ENCODE measurements at regions not wholly inside any gene's neighbourhood (a gene's known extent, or its start where the extent isn't known, plus 50 kb on each side); places are given as distances from the start of the nearest gene placed in this dataset.

DNA sequence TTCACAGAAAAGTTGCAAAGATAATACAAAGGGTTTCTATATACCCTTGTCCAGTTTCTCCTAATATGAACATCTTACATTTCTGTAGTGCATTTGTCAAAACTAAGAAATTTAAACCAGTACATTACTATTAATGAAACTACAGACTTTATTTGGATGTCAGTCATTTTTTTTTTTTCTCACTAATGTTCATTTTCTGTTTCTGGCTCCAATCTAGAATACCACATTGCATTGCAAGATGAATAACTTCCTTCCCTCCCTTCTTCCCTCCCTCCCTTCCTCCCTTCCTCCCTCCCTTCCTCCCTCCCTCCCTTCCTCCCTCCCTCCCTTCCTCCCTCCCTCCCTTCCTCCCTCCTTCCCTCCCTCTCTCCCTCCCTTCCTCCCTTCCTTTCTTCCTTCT is 509.2 kb upstream of the MCTP2 start:
- Mint-ChIP-seq H3K36me3 (ENCODE audit: low read depth) (no peaks in the 10 kb centered on the region), H3K9me3 (peaks cover under 1% of the 10 kb centered on the region), H3K27ac (no peak overlapping the region), H3K4me1 (ENCODE audit: low read depth) (no peaks in the 10 kb centered on the region), H3K4me3 (no peak overlapping the region), H3K27me3 (peaks cover 4% of the 10 kb centered on the region)

DNA sequence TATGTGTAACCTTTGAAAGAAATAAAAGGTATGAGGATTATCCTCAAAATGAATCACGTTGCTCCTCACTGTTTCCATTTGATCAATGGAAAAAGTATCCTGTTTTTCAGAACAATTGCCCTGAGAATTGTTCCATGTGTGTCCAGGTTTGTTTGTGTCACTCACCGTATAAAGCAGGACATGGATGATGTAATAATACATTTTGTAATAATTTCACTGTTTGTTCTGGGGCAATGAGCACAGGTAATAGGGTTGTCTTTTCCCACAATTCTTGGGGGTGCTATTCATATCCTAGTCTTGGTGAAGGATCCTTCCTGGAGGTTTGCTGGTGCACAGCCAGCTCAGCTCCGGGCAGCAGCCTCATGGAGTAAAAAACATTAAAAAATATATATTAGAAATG is 510.8 kb upstream of the MCTP2 start:
- no peaks in the 10 kb centered on the region for H3K9me3 Mint-ChIP-seq
- no peak overlapping the region for H3K4me3 Mint-ChIP-seq
- H3K27me3 Mint-ChIP-seq: peaks cover 4% of the 10 kb centered on the region
- no peaks in the 10 kb centered on the region for H3K4me1 Mint-ChIP-seq (ENCODE audit: low read depth)
- no peaks in the 10 kb centered on the region for H3K36me3 Mint-ChIP-seq (ENCODE audit: low read depth)
- no peak overlapping the region for H3K27ac Mint-ChIP-seq

DNA sequence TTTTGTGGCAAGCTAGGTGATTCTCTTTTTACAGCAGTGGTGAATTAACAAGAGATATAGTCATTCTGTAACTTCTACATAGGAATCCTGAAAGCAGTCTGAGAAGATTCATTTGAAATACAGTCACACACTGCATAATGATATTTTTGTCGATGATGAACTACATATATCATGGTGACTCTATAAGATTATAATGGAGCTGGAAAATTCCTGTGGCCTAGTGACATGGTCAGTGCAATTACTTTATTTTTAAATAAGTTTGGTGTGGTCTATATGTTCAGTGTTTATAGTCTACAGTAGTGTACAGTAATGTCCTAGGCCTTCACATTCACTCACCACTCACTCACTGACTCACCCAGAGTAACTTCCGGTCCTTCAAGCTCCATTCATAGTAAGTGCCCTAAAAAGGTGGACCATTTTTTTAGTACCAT is 511.4 kb upstream of the MCTP2 start:
- no peaks in the 10 kb centered on the region for H3K4me1 Mint-ChIP-seq (ENCODE audit: low read depth)
- H3K9me3 Mint-ChIP-seq: no peaks in the 10 kb centered on the region
- H3K27me3 Mint-ChIP-seq: peaks cover 4% of the 10 kb centered on the region
- no peak overlapping the region for H3K27ac Mint-ChIP-seq
- no peak overlapping the region for H3K4me3 Mint-ChIP-seq
- no peaks in the 10 kb centered on the region for H3K36me3 Mint-ChIP-seq (ENCODE audit: low read depth)

DNA sequence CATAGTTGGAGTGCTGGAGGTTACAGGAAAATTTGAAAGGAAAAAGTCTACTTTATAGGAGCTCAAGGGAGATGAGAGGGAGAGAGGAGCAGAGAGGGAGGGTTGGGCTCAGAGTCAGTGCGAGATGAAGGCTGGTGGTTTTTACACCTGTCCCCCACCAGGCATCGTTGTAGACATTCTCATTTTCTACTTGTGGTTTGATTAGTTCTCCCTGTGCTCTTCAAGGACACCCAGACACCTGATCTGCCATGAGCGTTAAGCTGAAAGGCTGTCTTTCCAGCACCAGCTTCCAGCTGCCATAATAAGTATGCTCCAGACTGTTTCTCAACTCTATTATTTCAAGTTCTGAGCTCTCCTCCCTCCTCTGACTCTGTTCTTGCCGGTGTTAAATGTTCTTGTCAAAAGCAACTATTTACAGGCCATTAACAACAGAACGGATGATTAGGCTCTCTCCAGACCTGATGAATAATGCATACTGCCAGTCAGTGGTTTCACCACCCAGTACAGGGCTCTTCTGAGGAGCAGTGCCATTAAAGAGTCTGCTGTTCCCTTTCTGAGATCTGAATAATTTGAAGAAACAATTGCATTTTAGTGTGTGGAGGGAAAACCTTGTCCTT is 514.6 kb upstream of the MCTP2 start:
- H3K9me3 Mint-ChIP-seq: no peaks in the 10 kb centered on the region
- H3K4me1 Mint-ChIP-seq (ENCODE audit: low read depth): no peaks in the 10 kb centered on the region
- no peak overlapping the region for H3K27ac Mint-ChIP-seq
- no peaks in the 10 kb centered on the region for H3K36me3 Mint-ChIP-seq (ENCODE audit: low read depth)
- H3K27me3 Mint-ChIP-seq: no peaks in the 10 kb centered on the region
- H3K4me3 Mint-ChIP-seq: no peak overlapping the region

DNA sequence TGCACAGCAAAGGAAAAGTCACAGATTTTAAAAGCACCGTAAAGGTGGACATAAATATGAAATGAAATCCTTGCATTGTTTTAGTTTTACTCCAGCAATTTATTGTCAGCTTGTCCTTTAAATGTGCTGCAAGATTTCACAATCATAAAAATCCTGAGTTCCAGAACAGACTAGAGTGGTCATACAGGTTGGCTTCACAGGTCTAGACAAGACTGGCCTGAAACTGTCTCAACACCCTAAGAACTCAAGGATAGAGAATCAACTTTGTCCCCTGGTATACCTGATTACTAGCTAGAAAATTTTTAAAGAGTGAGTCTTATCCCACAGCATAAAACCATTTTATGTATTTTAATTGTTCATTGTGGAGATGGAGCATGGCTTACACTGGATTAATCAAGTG is 521.7 kb upstream of the MCTP2 start:
- no peaks in the 10 kb centered on the region for H3K9me3 Mint-ChIP-seq
- no peak overlapping the region for H3K27ac Mint-ChIP-seq
- H3K36me3 Mint-ChIP-seq (ENCODE audit: low read depth): no peaks in the 10 kb centered on the region
- H3K4me3 Mint-ChIP-seq: no peak overlapping the region
- no peaks in the 10 kb centered on the region for H3K27me3 Mint-ChIP-seq
- H3K4me1 Mint-ChIP-seq (ENCODE audit: low read depth): no peaks in the 10 kb centered on the region

DNA sequence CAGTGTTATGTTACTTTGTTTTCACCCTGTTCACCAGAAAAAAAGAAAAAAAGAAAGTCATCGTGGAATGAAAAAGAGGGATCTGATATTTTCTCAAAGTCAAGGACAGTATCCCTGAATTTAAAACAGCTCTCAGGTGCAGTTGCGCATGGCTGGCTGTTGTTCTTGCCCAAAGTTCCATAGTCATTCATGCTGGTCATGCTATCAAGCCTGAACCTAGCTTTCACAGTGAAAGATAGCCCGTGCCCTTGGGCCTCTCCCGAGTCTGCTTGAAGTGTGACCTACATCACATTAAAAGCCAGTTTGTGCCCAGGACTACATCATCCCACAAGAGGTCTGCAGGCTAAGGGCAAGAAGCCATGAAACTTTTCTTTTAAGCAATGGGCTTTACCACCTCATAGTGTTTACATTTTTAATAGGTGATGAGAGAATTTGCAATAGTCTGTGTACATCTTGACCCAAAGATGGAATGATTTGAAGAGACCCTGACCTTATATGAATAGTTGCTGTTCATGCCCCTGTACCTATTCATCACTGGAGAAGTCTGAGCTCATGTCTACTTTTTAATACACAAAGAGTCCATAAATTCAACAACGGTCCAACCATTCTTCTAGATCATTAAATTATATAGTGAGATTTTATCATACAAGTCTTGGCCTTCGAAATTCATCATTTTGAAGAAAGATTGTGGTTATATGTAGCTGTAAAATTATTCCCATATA is 522.5 kb upstream of the MCTP2 start:
- Mint-ChIP-seq H3K9me3 (no peaks in the 10 kb centered on the region), H3K36me3 (ENCODE audit: low read depth) (no peaks in the 10 kb centered on the region), H3K4me3 (no peak overlapping the region), H3K4me1 (ENCODE audit: low read depth) (no peaks in the 10 kb centered on the region), H3K27ac (no peak overlapping the region), H3K27me3 (no peaks in the 10 kb centered on the region)

DNA sequence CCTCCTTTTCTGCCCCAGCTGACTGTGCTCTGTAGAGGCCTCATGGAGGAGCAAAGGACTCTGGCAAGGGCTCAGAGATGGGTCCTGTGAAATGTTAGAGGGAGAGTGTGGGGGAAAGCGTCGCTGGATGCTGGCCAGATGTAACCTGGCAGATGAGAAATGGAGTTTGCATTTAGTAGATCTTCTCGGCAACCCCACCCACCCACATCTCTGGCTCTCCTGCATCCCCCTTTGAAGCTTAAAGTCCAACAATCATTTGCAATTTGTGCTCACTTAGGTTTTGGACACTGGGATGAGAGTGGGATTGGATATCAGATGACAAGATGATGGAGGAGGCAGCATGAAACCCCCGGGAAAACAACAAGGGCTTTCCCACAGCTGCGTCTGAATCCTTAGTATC is 523.6 kb upstream of the MCTP2 start:
- no peaks in the 10 kb centered on the region for H3K9me3 Mint-ChIP-seq
- H3K4me1 Mint-ChIP-seq (ENCODE audit: low read depth): no peaks in the 10 kb centered on the region
- H3K4me3 Mint-ChIP-seq: no peak overlapping the region
- H3K36me3 Mint-ChIP-seq (ENCODE audit: low read depth): no peaks in the 10 kb centered on the region
- no peak overlapping the region for H3K27ac Mint-ChIP-seq
- no peaks in the 10 kb centered on the region for H3K27me3 Mint-ChIP-seq

DNA sequence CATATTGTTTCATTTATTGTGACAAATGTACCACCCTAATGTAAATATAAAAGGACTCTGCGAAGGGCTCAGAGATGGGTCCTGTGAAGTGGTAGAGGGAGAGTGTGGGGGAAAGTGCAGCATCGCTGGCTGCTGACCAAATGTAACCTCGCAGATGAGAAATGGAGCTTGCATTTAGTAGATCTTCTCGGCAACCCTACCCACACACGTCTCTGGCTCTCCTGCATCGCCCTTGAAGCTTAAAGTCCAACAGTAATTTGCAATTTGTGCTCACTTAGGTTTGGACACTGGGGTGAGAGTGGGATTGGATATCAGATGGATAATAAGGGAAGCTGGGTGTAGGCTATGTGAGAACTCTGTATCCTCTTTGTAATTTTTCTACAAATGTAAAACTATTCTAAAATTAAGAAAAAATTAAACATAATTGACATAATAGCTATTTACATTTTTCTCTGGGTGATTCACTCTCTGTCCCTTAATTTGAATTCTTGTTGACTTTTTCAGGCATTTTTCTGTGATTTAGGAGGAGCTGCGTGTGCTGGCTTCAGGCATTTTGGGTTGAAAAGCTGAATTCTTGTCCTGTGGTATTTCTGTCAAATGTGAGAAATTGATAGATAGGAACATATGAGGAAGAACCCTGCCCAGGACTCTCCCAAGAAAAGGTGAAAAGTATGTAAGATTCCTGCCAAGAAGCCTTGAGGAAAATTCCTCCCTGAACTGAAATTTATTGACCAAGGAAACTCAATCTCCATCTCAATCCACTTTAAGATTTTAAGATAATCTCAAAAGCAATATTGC is 524.7 kb upstream of the MCTP2 start:
- Mint-ChIP-seq H3K4me3 (no peak overlapping the region), H3K36me3 (ENCODE audit: low read depth) (no peaks in the 10 kb centered on the region), H3K9me3 (no peaks in the 10 kb centered on the region), H3K4me1 (ENCODE audit: low read depth) (no peaks in the 10 kb centered on the region), H3K27ac (no peak overlapping the region), H3K27me3 (no peaks in the 10 kb centered on the region)

DNA sequence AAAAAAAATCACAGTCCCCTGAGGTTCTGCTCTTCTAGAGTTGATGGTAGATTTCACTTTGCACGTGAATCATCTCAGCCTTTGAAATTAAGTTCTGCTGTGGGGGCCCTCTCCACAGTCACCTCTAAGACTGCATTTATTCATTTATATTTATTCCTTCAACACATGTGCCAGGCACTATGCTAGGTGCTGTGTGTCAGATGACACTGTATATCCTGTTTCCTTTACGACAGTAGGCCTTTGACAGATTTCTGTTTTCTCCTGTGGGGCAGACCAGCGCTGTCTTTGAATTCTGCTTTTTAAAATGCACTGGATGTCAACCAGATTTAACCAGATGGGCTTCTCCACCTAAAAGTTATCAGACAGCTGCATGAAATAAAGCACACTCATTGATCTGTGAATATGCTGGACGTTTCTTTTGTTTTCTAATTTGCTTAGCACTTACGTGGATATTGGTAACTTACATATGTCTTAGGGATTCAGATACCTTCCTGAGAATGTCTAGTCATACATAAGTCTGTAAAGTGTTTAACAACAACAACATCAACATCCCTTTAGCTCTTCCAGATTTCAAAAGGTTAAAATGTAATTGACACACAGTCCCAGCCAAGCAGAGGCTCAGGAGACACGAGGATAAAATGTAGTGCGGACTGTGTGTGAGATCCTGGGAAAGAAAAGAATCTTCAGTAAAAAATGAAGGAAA is 525.5 kb upstream of the MCTP2 start:
- Mint-ChIP-seq H3K4me3 (no peak overlapping the region), H3K4me1 (ENCODE audit: low read depth) (no peaks in the 10 kb centered on the region), H3K9me3 (no peaks in the 10 kb centered on the region), H3K27me3 (no peaks in the 10 kb centered on the region), H3K36me3 (ENCODE audit: low read depth) (no peaks in the 10 kb centered on the region), H3K27ac (no peak overlapping the region)

DNA sequence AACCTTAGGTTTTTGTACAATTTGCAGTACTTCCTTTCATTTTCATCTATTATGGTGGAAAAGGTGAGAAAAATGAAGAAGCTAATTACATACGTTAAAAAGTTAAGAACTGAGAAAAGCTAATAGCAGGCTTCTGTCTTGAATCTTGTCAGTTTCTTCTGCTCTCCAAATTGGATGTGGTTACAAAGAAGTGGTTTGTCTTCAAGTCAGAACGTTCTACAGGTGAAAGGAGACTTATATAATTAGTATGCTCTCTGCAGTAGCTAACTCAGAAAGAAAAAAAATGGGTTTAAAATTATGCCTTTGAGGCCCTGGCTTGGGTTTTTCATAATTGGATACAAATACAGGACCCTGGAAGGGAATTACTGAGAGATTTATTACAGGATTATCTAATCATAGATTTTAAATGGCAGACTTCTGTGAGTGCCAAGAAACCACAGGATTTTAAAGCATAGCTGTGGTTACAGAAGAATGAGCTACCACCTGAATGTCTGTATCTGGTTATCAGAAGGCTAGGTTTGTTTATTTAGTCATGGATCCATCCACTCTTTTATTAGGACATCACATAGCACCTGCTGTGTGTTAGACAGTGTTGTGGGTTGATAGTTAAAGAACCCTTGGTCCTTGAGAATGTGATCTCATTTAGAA is 528.1 kb upstream of the MCTP2 start:
- no peaks in the 10 kb centered on the region for H3K4me1 Mint-ChIP-seq (ENCODE audit: low read depth)
- no peaks in the 10 kb centered on the region for H3K27me3 Mint-ChIP-seq
- H3K4me3 Mint-ChIP-seq: no peak overlapping the region
- no peak overlapping the region for H3K27ac Mint-ChIP-seq
- H3K36me3 Mint-ChIP-seq (ENCODE audit: low read depth): no peaks in the 10 kb centered on the region
- no peaks in the 10 kb centered on the region for H3K9me3 Mint-ChIP-seq

DNA sequence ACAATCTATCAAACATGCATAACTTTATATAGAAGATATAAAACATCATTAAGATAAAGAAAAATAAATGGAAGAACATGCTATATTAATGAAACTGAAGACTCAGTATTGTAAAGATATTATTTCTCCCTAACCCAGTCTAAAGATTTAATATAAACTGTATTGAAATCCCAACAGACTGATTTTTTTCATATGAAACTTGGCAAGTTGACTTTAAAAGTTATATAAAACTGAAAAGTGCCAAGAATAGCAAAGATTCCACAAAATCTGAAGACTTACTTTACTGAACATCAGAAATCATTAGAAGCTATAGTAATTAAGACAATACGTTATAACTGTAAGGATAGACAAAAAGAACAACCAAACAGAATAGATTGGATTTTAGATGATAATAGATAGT is 531.3 kb upstream of the MCTP2 start:
- Mint-ChIP-seq H3K36me3 (ENCODE audit: low read depth) (no peaks in the 10 kb centered on the region), H3K4me1 (ENCODE audit: low read depth) (no peaks in the 10 kb centered on the region), H3K4me3 (no peak overlapping the region), H3K27me3 (peaks cover 4% of the 10 kb centered on the region), H3K27ac (no peak overlapping the region), H3K9me3 (peaks cover 15% of the 10 kb centered on the region)

DNA sequence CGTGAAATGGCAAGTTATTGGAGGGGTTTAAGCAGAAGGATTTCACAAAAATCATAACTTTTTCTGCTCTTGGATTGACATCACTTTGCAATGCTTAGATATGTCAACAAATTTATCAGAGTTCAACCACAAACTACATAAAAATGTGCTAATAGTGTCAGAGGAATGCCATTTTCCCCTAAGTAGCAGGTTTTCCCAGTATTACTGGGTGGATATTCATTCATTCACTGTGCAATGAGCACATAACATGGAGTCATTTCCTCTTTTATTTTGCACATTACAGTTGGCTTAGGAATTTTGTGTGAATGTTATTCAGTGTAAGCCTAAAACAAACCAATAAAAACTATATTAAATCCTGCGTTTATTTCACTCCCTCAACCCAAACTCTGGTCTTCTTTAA is 537.3 kb upstream of the MCTP2 start:
- Mint-ChIP-seq H3K27me3 (peaks cover 4% of the 10 kb centered on the region), H3K27ac (no peak overlapping the region), H3K4me3 (no peak overlapping the region), H3K9me3 (peaks cover 15% of the 10 kb centered on the region), H3K4me1 (ENCODE audit: low read depth) (no peaks in the 10 kb centered on the region), H3K36me3 (ENCODE audit: low read depth) (no peaks in the 10 kb centered on the region)

DNA sequence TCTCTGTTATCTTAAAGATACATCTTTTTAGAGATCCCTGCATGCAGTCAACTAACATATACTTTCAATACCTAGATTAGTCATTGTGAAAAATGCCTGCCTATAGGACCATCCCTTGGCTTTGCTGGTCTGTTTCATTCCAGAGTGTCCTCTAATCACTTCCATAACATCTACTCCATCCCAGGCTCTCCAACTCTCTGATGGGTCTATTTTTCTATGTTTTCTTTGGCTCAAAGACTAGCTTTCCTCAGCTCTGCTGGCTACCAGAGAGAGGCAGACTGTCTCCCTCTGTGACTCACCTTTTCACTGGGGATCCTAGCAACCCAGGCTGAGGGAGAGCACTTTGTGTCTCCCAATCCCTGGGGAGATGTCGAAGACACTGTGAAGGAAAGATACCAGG is 547.7 kb upstream of the MCTP2 start:
- no peaks in the 10 kb centered on the region for H3K27me3 Mint-ChIP-seq
- no peaks in the 10 kb centered on the region for H3K36me3 Mint-ChIP-seq (ENCODE audit: low read depth)
- H3K4me1 Mint-ChIP-seq (ENCODE audit: low read depth): no peaks in the 10 kb centered on the region
- H3K27ac Mint-ChIP-seq: no peak overlapping the region
- H3K4me3 Mint-ChIP-seq: no peak overlapping the region
- H3K9me3 Mint-ChIP-seq: peaks cover 18% of the 10 kb centered on the region

DNA sequence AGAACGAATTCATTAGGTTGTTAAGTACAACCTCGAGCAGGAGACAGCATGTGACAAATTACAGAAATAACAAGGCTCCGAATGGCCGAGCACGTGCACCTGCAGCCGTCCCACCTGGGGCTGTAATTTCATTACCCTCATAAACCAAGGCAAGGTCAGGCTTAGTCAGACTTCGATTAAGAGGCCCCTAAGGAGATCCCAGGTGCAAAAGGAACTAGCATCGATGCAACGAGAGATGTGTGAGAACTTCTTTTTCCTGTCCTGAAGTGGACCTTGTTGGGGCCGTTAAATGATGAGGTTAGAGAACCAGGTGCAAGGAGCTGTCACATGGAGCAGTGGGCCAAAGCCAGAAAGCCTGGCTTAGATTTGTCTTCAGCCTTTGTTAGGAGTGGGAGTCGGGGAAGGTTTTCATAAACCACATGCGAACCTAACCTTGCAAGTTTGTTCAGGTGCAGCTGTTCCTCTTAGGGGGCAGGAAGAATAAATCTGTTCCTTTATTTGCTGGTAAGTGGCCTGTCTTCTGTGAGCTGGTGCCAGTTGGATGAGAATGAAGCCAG is 559.9 kb upstream of the MCTP2 start:
- Mint-ChIP-seq H3K9me3 (no peaks in the 10 kb centered on the region), H3K36me3 (ENCODE audit: low read depth) (no peaks in the 10 kb centered on the region), H3K27me3 (peaks cover 6% of the 10 kb centered on the region), H3K27ac (no peak overlapping the region), H3K4me1 (ENCODE audit: low read depth) (no peaks in the 10 kb centered on the region), H3K4me3 (no peak overlapping the region)

Measured in stimulated activated naive CD8-positive, alpha-beta T cell treated with anti-CD3 and anti-CD28 coated beads, Interleukin-15, Interleukin-2, amounts not matched to agents 100 ng/mL and 50 ng/mL, for 24 hours (primary cell).